ENCODE measurements at regions not wholly inside any gene's neighbourhood (a gene's known extent, or its start where the extent isn't known, plus 50 kb on each side); places are given as distances from the start of the nearest gene placed in this dataset.

DNA sequence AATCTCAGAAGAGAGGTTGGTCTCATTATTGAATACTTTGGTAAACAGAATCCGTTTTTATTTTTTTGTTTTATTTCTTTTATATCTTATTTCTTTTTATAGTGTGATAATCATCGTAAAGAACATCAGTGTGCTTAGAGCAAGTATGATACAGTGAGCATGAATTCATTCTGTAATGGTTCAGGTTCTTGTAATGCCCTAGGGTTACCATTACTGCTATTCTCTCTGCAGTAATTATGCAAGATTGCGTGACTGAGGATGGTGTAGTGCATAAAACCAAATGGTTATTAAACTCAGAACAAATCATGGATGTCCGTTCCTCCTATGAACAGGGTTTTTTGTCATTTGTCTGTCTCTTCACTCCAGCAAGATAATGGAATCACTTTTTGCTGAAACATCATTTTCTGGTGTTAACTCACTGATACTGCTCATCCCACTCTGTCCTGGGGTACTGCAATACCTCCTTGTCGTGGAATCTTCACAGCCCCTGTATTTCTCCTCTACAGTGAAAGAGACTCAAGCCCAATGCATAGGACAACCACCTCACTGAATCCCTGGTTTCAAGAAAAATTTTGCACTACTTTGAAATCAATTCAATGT lies 274.8 kb upstream of the ST6GAL2 start:
- Histone ChIP-seq H3K27me3 (replicated peaks; ENCODE audit: control insufficient read depth, insufficient read depth, low read length) (no peaks in the 10 kb centered on the region), H3K4me3 (ENCODE audit: low read length) (no peak overlapping the region), H3K9ac (ENCODE audit: low read length) (no peak overlapping the region), H3K4me1 (ENCODE audit: control insufficient read depth, insufficient read depth, low read length) (no peaks in the 10 kb centered on the region), H3K9me3 (ENCODE audit: control insufficient read depth, low read length) (peaks cover 7% of the 10 kb centered on the region), H3K36me3 (ENCODE audit: control insufficient read depth, insufficient read depth, low read length, severe bottlenecking) (no peaks in the 10 kb centered on the region)
- DNase-seq (ENCODE audit: low read depth) = no peak

- Histone ChIP-seq H3K9ac (ENCODE audit: low read length) (no peak overlapping the region), H3K36me3 (ENCODE audit: control insufficient read depth, insufficient read depth, low read length, severe bottlenecking) (no peaks in the 10 kb centered on the region), H3K4me3 (ENCODE audit: low read length) (no peak overlapping the region), H3K27me3 (replicated peaks; ENCODE audit: control insufficient read depth, insufficient read depth, low read length) (no peaks in the 10 kb centered on the region), H3K4me1 (ENCODE audit: control insufficient read depth, insufficient read depth, low read length) (no peaks in the 10 kb centered on the region), H3K9me3 (ENCODE audit: control insufficient read depth, low read length) (no peaks in the 10 kb centered on the region)
- DNase-seq (ENCODE audit: low read depth) = peak; percentile 6
Observed at GRCh38 chr2:107168141-107168540, 282.2 kb upstream of the ST6GAL2 start.

DNA sequence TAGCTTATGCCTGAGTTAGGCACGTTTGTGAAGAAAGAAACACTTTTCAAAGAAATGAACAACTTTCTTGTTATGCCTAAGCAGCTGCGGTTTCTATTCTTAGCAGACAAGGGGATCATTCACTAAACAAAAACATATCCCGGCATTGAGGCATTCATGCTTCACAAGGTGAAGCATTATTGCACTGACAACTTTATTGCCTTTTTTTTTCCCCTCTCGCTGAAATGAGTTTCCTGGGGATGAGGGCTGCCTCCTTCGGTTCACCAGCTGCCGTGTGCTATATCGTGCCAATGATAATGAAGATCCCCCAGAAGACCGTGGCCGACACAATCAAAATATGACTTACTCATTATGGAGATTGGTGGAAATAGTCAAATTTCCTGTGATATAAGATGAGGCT lies 288.2 kb upstream of the ST6GAL2 start:
- DNase-seq (ENCODE audit: low read depth) = peak; percentile 48
- no peak overlapping the region for H3K4me3 ChIP-seq (ENCODE audit: low read length)
- H3K9me3 ChIP-seq (ENCODE audit: control insufficient read depth, low read length) = no peaks in the 10 kb centered on the region
- no peak overlapping the region for H3K9ac ChIP-seq (ENCODE audit: low read length)
- H3K27me3 ChIP-seq (replicated peaks; ENCODE audit: control insufficient read depth, insufficient read depth, low read length) = no peaks in the 10 kb centered on the region
- no peaks in the 10 kb centered on the region for H3K4me1 ChIP-seq (ENCODE audit: control insufficient read depth, insufficient read depth, low read length)
- no peaks in the 10 kb centered on the region for H3K36me3 ChIP-seq (ENCODE audit: control insufficient read depth, insufficient read depth, low read length, severe bottlenecking)

DNA sequence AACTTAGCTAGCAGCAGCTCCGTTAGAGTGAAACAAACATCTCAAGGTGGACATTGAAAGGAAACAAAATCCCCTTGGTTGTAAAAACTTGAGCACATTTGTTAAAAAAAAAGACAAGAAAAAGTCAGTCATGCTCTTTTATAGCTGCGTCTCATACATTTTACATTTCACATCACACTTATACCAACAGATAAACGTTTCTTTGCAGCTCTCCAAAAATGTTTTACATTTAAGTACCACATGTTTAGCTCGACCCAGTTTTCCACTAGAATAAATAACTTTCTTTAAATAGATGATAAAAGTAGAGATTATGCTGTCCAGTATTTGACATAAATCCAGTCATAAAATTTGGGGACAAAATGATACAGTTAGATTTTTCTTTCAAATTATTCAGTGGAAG lies 297.0 kb upstream of the ST6GAL2 start:
- H3K4me1 ChIP-seq (ENCODE audit: control insufficient read depth, insufficient read depth, low read length) = no peaks in the 10 kb centered on the region
- no peaks in the 10 kb centered on the region for H3K9me3 ChIP-seq (ENCODE audit: control insufficient read depth, low read length)
- no peaks in the 10 kb centered on the region for H3K36me3 ChIP-seq (ENCODE audit: control insufficient read depth, insufficient read depth, low read length, severe bottlenecking)
- H3K9ac ChIP-seq (ENCODE audit: low read length) = no peak overlapping the region
- H3K4me3 ChIP-seq (ENCODE audit: low read length) = no peak overlapping the region
- H3K27me3 ChIP-seq (replicated peaks; ENCODE audit: control insufficient read depth, insufficient read depth, low read length) = no peaks in the 10 kb centered on the region
- no peak for DNase-seq (ENCODE audit: low read depth)

GRCh38 chr2:107187870-107188269 lies 301.9 kb upstream of the ST6GAL2 start:
- H3K27me3 ChIP-seq (replicated peaks; ENCODE audit: control insufficient read depth, insufficient read depth, low read length) = no peaks in the 10 kb centered on the region
- H3K9ac ChIP-seq (ENCODE audit: low read length) = no peak overlapping the region
- no peak overlapping the region for H3K4me3 ChIP-seq (ENCODE audit: low read length)
- no peaks in the 10 kb centered on the region for H3K9me3 ChIP-seq (ENCODE audit: control insufficient read depth, low read length)
- no peaks in the 10 kb centered on the region for H3K4me1 ChIP-seq (ENCODE audit: control insufficient read depth, insufficient read depth, low read length)
- DNase-seq (ENCODE audit: low read depth) = no peak
- H3K36me3 ChIP-seq (ENCODE audit: control insufficient read depth, insufficient read depth, low read length, severe bottlenecking) = no peaks in the 10 kb centered on the region

DNA sequence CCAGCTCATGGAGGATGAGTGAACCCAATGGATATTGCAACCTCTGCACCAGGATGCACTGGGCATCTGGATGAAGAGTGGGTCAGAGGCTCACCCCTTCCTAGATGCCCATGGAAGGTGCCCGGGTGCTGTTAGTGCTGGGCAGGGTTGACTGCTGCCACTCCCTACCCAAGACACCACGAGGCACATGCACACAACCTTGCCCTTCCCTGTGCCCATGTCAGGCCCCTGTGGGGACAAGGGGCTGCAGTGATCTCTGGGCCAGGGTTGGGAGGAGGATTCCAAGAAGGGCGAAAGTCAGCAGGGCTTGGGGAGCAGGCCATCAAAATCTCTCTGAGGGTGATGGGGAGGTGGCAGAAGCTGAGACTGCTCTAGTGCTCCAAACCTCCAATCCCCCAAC lies 309.7 kb upstream of the ST6GAL2 start:
- no peaks in the 10 kb centered on the region for H3K27me3 ChIP-seq (replicated peaks; ENCODE audit: control insufficient read depth, insufficient read depth, low read length)
- no peaks in the 10 kb centered on the region for H3K4me1 ChIP-seq (ENCODE audit: control insufficient read depth, insufficient read depth, low read length)
- no peak for DNase-seq (ENCODE audit: low read depth)
- H3K36me3 ChIP-seq (ENCODE audit: control insufficient read depth, insufficient read depth, low read length, severe bottlenecking) = no peaks in the 10 kb centered on the region
- H3K9me3 ChIP-seq (ENCODE audit: control insufficient read depth, low read length) = no peaks in the 10 kb centered on the region
- H3K9ac ChIP-seq (ENCODE audit: low read length) = no peak overlapping the region
- no peak overlapping the region for H3K4me3 ChIP-seq (ENCODE audit: low read length)

- H3K36me3 ChIP-seq (ENCODE audit: control insufficient read depth, insufficient read depth, low read length, severe bottlenecking) = no peaks in the 10 kb centered on the region
- no peaks in the 10 kb centered on the region for H3K4me1 ChIP-seq (ENCODE audit: control insufficient read depth, insufficient read depth, low read length)
- no peak overlapping the region for H3K9ac ChIP-seq (ENCODE audit: low read length)
- no peaks in the 10 kb centered on the region for H3K27me3 ChIP-seq (replicated peaks; ENCODE audit: control insufficient read depth, insufficient read depth, low read length)
- H3K4me3 ChIP-seq (ENCODE audit: low read length) = no peak overlapping the region
- no peaks in the 10 kb centered on the region for H3K9me3 ChIP-seq (ENCODE audit: control insufficient read depth, low read length)
- no peak for DNase-seq (ENCODE audit: low read depth)
Observed at GRCh38 chr2:107197594-107198294, 311.8 kb upstream of the ST6GAL2 start.

- Histone ChIP-seq H3K36me3 (ENCODE audit: control insufficient read depth, insufficient read depth, low read length, severe bottlenecking) (no peaks in the 10 kb centered on the region), H3K4me1 (ENCODE audit: control insufficient read depth, insufficient read depth, low read length) (no peaks in the 10 kb centered on the region), H3K27me3 (replicated peaks; ENCODE audit: control insufficient read depth, insufficient read depth, low read length) (peaks cover 3% of the 10 kb centered on the region), H3K4me3 (ENCODE audit: low read length) (no peak overlapping the region), H3K9ac (ENCODE audit: low read length) (no peak overlapping the region), H3K9me3 (ENCODE audit: control insufficient read depth, low read length) (no peaks in the 10 kb centered on the region)
- DNase-seq (ENCODE audit: low read depth) = no peak
Observed at GRCh38 chr2:107202962-107203591, 317.1 kb upstream of the ST6GAL2 start.

- no peaks in the 10 kb centered on the region for H3K27me3 ChIP-seq (replicated peaks; ENCODE audit: control insufficient read depth, insufficient read depth, low read length)
- no peaks in the 10 kb centered on the region for H3K36me3 ChIP-seq (ENCODE audit: control insufficient read depth, insufficient read depth, low read length, severe bottlenecking)
- H3K9ac ChIP-seq (ENCODE audit: low read length) = no peak overlapping the region
- H3K9me3 ChIP-seq (ENCODE audit: control insufficient read depth, low read length) = no peaks in the 10 kb centered on the region
- DNase-seq (ENCODE audit: low read depth) = no peak
- no peak overlapping the region for H3K4me3 ChIP-seq (ENCODE audit: low read length)
- peaks cover 3% of the 10 kb centered on the region for H3K4me1 ChIP-seq (ENCODE audit: control insufficient read depth, insufficient read depth, low read length)
Observed at GRCh38 chr2:107215401-107216350, 329.7 kb upstream of the ST6GAL2 start.

DNA sequence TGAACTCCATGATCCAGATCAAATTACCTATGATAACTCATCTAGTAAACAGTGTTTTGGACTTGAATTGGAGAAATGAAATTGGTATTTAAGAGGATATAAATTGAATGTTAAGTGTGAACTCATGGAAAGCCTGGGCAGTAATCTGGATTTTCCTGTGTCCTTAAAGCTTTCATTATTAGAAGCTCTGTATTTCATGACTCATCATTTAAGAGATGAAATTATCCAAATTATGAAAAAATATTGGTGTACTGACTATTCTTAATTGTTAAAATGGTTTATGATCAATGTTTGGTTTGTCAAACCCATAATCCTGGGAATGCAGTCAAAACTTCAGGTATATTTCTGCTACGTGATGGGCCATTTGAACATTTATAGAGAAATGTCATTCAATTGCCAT lies 332.2 kb upstream of the ST6GAL2 start:
- no peaks in the 10 kb centered on the region for H3K36me3 ChIP-seq (ENCODE audit: control insufficient read depth, insufficient read depth, low read length, severe bottlenecking)
- H3K4me3 ChIP-seq (ENCODE audit: low read length) = no peak overlapping the region
- H3K9me3 ChIP-seq (ENCODE audit: control insufficient read depth, low read length) = no peaks in the 10 kb centered on the region
- no peaks in the 10 kb centered on the region for H3K27me3 ChIP-seq (replicated peaks; ENCODE audit: control insufficient read depth, insufficient read depth, low read length)
- peaks cover 3% of the 10 kb centered on the region for H3K4me1 ChIP-seq (ENCODE audit: control insufficient read depth, insufficient read depth, low read length)
- no peak for DNase-seq (ENCODE audit: low read depth)
- H3K9ac ChIP-seq (ENCODE audit: low read length) = no peak overlapping the region

DNA sequence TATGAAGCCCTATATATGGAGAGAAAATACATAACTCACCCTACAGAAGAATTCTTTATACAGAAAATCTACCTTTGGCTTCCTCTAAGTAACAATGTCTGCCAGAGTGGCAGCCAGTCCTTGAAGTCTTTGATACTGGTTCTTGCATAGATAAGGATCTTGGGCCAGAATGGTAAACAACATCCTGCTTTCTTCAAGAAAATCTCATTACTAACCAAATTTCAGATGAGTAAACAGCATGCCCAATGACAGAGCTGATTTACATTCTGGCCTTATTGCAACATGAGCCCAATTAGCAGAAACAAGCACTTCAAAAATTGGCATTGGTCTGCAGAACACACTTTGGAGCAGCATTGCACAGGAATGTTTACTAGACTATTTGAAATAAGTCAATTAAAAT lies 336.5 kb upstream of the ST6GAL2 start:
- DNase-seq (ENCODE audit: low read depth) = no peak
- Histone ChIP-seq H3K9ac (ENCODE audit: low read length) (no peak overlapping the region), H3K36me3 (ENCODE audit: control insufficient read depth, insufficient read depth, low read length, severe bottlenecking) (no peaks in the 10 kb centered on the region), H3K27me3 (replicated peaks; ENCODE audit: control insufficient read depth, insufficient read depth, low read length) (no peaks in the 10 kb centered on the region), H3K4me3 (ENCODE audit: low read length) (no peak overlapping the region), H3K4me1 (ENCODE audit: control insufficient read depth, insufficient read depth, low read length) (no peaks in the 10 kb centered on the region), H3K9me3 (ENCODE audit: control insufficient read depth, low read length) (no peaks in the 10 kb centered on the region)
